ENCODE measurements at regions not wholly inside any gene's neighbourhood (a gene's known extent, or its start where the extent isn't known, plus 50 kb on each side); places are given as distances from the start of the nearest gene placed in this dataset.
"Not testable (repeated sequence)": the region's sequence is repeated elsewhere in the genome, so short reads cannot be mapped to it uniquely, and the experiment has no call there.

DNA sequence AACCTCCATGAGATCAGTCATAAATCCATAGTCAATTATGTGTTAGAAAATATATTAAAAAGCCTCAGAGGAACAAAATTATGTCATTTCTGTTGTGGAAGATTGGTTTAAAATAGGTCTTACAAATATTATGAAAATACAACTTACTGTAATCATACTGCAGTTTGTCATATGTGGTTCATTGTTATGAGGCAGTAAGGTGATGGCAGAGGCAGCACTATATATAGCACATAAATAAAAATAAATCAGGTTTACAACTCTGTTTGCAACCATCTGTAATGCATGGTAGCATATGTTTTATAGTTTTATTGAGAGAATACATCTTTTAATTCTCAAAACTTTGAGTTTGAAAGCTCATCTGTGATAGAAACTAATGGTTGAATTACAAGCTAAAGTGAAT lies 651.4 kb downstream of the PCDH11X start:
- H3K4me3 ChIP-seq (ENCODE audit: low read length in 3 of 3); FAIRE-seq; H3K9ac ChIP-seq (ENCODE audit: low read length in 3 of 3); intact Hi-C loops (cut with DNase I); DNase-seq; H3K27ac ChIP-seq (ENCODE audit: low read depth in 2 of 2, low read length in 2 of 2); H3K4me1 ChIP-seq (ENCODE audit: control insufficient read depth in 2 of 3, insufficient read depth in 2 of 3, low read depth in 1 of 3, low read length in 3 of 3); H3K27me3 ChIP-seq (ENCODE audit: control insufficient read depth, insufficient read depth, low read length); H3K9me3 ChIP-seq (ENCODE audit: control insufficient read depth in 2 of 3, insufficient read depth in 1 of 3, low read length in 3 of 3); H3K36me3 ChIP-seq (ENCODE audit: control insufficient read depth in 2 of 3, insufficient read depth in 3 of 3, low read length in 3 of 3): not testable (repeated sequence)

DNA sequence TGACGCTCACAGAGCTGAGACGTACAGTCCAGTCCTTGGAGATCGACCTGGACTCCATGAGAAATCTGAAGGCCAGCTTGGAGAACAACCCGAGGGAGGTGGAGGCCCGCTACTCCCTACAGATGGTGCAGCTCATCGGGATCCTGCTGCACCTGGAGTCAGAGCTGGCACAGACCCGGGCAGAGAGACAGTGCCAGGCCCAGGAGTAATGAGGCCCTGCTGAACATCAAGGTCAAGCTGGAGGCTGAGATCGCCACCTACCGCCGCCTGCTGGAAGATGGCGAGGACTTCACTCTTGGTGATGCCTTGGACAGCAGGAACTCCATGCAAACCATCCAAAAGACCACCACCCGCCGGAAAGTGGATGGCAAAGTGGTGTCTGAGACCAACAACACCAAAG lies 681.4 kb downstream of the PCDH11X start:
- H3K9me3 ChIP-seq (ENCODE audit: control insufficient read depth in 2 of 3, insufficient read depth in 1 of 3, low read length in 3 of 3); H3K4me3 ChIP-seq (ENCODE audit: low read length in 3 of 3); H3K36me3 ChIP-seq (ENCODE audit: control insufficient read depth in 2 of 3, insufficient read depth in 3 of 3, low read length in 3 of 3); H3K27ac ChIP-seq (ENCODE audit: low read depth in 2 of 2, low read length in 2 of 2); FAIRE-seq; H3K27me3 ChIP-seq (ENCODE audit: control insufficient read depth, insufficient read depth, low read length); H3K9ac ChIP-seq (ENCODE audit: low read length in 3 of 3); H3K4me1 ChIP-seq (ENCODE audit: control insufficient read depth in 2 of 3, insufficient read depth in 2 of 3, low read depth in 1 of 3, low read length in 3 of 3); intact Hi-C loops (cut with DNase I): not testable (repeated sequence)
- peak in 1 of 5 donors; percentile 19 for DNase-seq

DNA sequence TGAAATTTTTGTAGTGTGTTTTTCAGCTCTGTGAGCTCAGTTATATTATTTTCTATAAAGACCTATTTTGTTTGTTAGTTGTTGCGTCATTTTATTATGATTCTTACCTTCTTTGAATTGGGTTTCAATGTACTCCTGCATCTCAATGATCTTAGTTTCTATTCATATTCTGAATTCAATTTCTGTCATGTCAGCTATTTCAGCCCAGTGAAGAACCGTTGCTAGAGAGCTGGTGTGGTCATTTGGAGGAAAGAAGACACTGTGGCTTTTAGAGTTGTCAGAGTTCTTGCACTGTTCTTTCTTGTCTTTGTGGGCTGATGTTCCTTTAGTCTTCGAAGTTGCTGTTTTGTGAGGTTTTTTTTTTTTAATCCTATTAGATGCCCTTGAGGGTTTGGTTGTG lies 701.0 kb downstream of the PCDH11X start:
- H3K9ac ChIP-seq (ENCODE audit: low read length in 3 of 3); intact Hi-C loops (cut with DNase I); H3K9me3 ChIP-seq (ENCODE audit: control insufficient read depth in 2 of 3, insufficient read depth in 1 of 3, low read length in 3 of 3); H3K36me3 ChIP-seq (ENCODE audit: control insufficient read depth in 2 of 3, insufficient read depth in 3 of 3, low read length in 3 of 3); H3K27ac ChIP-seq (ENCODE audit: low read depth in 2 of 2, low read length in 2 of 2); H3K4me3 ChIP-seq (ENCODE audit: low read length in 3 of 3); H3K27me3 ChIP-seq (ENCODE audit: control insufficient read depth, insufficient read depth, low read length); H3K4me1 ChIP-seq (ENCODE audit: control insufficient read depth in 2 of 3, insufficient read depth in 2 of 3, low read depth in 1 of 3, low read length in 3 of 3); DNase-seq: not testable (repeated sequence)
- peak; percentile 51 for FAIRE-seq

DNA sequence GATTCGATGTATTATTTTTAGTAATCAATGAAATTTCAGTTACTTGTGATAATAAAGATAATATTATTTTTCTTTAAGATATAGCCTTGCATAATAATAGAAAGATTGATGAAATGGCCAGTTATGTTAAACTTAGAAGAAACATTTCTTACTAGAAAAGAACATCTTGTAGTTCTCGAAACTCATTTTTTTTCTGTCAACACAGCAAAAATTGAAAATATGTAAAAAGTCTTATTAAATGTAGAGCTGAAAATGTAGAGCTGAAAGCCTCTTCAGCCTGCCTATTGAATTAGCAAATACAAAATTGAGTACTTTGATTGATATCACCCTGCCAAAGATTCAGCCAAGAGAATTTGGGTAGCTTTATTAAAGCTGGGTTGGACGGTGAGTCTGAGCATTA lies 706.3 kb downstream of the PCDH11X start:
- H3K36me3 ChIP-seq (ENCODE audit: control insufficient read depth in 2 of 3, insufficient read depth in 3 of 3, low read length in 3 of 3); H3K4me1 ChIP-seq (ENCODE audit: control insufficient read depth in 2 of 3, insufficient read depth in 2 of 3, low read depth in 1 of 3, low read length in 3 of 3); H3K27ac ChIP-seq (ENCODE audit: low read depth in 2 of 2, low read length in 2 of 2); FAIRE-seq; H3K9me3 ChIP-seq (ENCODE audit: control insufficient read depth in 2 of 3, insufficient read depth in 1 of 3, low read length in 3 of 3); H3K4me3 ChIP-seq (ENCODE audit: low read length in 3 of 3); DNase-seq; H3K27me3 ChIP-seq (ENCODE audit: control insufficient read depth, insufficient read depth, low read length); H3K9ac ChIP-seq (ENCODE audit: low read length in 3 of 3); intact Hi-C loops (cut with DNase I): not testable (repeated sequence)

DNA sequence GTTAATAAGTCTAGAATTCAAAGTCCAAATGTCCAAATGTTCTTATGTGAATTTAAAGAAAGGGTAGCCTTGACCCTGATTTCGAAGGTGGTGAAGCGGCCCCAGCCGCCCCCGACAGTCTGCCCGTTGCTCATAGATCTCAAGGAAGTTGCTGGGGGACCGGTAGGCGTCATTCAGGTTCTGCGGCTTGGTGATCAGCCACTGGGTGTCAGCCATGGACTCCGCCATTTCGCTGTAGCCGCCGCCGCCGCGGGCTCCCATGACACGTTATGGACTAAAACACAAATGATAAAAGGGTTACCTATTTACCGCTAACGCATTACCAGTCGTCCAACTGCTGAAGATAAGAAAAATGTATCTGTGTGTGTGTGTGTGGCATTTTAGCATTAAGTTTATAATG lies 736.1 kb downstream of the PCDH11X start:
- H3K4me1 ChIP-seq (ENCODE audit: control insufficient read depth in 2 of 3, insufficient read depth in 2 of 3, low read depth in 1 of 3, low read length in 3 of 3); H3K27ac ChIP-seq (ENCODE audit: low read depth in 2 of 2, low read length in 2 of 2); H3K36me3 ChIP-seq (ENCODE audit: control insufficient read depth in 2 of 3, insufficient read depth in 3 of 3, low read length in 3 of 3); intact Hi-C loops (cut with DNase I); H3K9ac ChIP-seq (ENCODE audit: low read length in 3 of 3); H3K27me3 ChIP-seq (ENCODE audit: control insufficient read depth, insufficient read depth, low read length); H3K4me3 ChIP-seq (ENCODE audit: low read length in 3 of 3); DNase-seq; H3K9me3 ChIP-seq (ENCODE audit: control insufficient read depth in 2 of 3, insufficient read depth in 1 of 3, low read length in 3 of 3); FAIRE-seq: not testable (repeated sequence)

DNA sequence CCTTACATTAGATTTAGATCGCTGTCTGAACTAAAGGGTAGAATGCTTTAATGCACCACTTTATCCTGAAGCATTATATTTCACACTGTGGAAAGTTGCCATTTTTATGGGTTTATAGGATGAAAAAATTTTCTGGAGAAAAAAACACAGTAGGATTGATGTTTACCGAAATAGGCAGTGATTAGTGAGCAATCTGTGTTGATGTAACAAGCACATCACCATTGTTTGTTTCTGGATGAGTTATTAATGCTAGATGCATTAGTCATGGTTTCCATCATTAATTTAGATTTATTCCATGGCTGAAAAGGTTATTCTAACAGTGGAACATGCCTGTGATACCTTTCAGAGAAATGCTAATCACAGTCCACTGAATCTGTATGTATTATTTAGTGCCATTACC lies 749.8 kb downstream of the PCDH11X start:
- intact Hi-C loops (cut with DNase I); H3K4me1 ChIP-seq (ENCODE audit: control insufficient read depth in 2 of 3, insufficient read depth in 2 of 3, low read depth in 1 of 3, low read length in 3 of 3); DNase-seq; H3K36me3 ChIP-seq (ENCODE audit: control insufficient read depth in 2 of 3, insufficient read depth in 3 of 3, low read length in 3 of 3); H3K27ac ChIP-seq (ENCODE audit: low read depth in 2 of 2, low read length in 2 of 2); H3K9me3 ChIP-seq (ENCODE audit: control insufficient read depth in 2 of 3, insufficient read depth in 1 of 3, low read length in 3 of 3); H3K4me3 ChIP-seq (ENCODE audit: low read length in 3 of 3); FAIRE-seq; H3K9ac ChIP-seq (ENCODE audit: low read length in 3 of 3); H3K27me3 ChIP-seq (ENCODE audit: control insufficient read depth, insufficient read depth, low read length): not testable (repeated sequence)

DNA sequence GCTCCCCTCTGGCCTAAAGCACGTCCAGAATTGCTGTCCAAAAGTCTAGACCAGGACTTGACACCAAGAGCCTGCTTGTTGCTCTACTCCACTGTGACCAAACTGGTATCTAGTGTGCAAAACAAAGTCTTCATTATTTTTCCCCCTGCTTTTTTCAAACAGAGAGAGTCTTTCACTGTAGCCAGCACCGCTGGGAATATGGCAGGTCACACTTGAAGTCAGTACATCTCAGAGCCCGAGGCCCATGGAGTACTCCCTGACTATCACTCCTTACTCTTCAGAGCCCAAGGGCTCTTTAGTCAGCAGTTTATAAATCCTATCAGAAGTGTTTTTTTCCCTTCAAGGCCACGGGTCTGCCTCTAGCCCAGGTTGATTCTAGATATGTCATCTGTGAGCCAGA lies 761.3 kb downstream of the PCDH11X start:
- intact Hi-C loops (cut with DNase I); H3K36me3 ChIP-seq (ENCODE audit: control insufficient read depth in 2 of 3, insufficient read depth in 3 of 3, low read length in 3 of 3); H3K4me1 ChIP-seq (ENCODE audit: control insufficient read depth in 2 of 3, insufficient read depth in 2 of 3, low read depth in 1 of 3, low read length in 3 of 3); FAIRE-seq; H3K9ac ChIP-seq (ENCODE audit: low read length in 3 of 3); H3K27ac ChIP-seq (ENCODE audit: low read depth in 2 of 2, low read length in 2 of 2); H3K27me3 ChIP-seq (ENCODE audit: control insufficient read depth, insufficient read depth, low read length); H3K9me3 ChIP-seq (ENCODE audit: control insufficient read depth in 2 of 3, insufficient read depth in 1 of 3, low read length in 3 of 3); H3K4me3 ChIP-seq (ENCODE audit: low read length in 3 of 3); DNase-seq: not testable (repeated sequence)

DNA sequence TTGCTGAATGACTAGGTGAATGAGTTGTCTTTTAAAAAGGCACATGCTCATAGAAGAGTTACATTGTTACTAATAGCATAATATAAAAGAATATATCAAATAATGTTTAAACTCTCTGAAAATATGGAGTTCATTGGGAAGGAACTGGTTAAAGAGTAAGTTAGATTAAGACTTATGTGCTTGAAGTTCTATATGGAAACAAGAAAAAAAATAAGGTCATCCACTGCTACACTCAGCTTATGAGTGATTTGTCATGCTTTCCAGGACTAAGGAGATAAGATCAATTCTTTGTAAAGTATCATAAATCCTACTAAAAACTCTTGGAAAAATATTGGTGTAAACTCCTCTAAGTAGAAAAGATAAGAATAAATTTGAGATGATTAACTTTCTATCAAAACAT lies 779.1 kb downstream of the PCDH11X start:
- H3K9ac ChIP-seq (ENCODE audit: low read length in 3 of 3); FAIRE-seq; intact Hi-C loops (cut with DNase I); H3K27me3 ChIP-seq (ENCODE audit: control insufficient read depth, insufficient read depth, low read length); H3K36me3 ChIP-seq (ENCODE audit: control insufficient read depth in 2 of 3, insufficient read depth in 3 of 3, low read length in 3 of 3); H3K9me3 ChIP-seq (ENCODE audit: control insufficient read depth in 2 of 3, insufficient read depth in 1 of 3, low read length in 3 of 3); H3K4me1 ChIP-seq (ENCODE audit: control insufficient read depth in 2 of 3, insufficient read depth in 2 of 3, low read depth in 1 of 3, low read length in 3 of 3); DNase-seq; H3K27ac ChIP-seq (ENCODE audit: low read depth in 2 of 2, low read length in 2 of 2); H3K4me3 ChIP-seq (ENCODE audit: low read length in 3 of 3): not testable (repeated sequence)

DNA sequence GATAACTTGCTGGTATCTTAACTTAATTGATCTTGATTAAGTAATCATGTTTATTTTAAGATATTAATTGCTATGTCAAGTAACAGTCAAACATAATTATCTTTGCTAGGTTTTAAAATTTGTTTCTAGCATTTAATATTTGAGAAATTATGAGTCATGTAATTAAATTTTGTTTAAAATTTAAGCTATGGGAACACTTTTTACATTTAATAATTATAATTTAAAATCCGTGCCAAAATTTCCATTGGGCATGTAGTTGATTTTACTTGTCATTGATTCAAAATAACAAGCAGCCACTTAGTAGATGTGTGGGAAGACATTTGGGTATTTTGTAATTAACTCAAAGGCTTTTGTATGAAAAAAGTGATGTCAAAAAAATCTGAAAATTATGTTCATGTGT lies 779.6 kb downstream of the PCDH11X start:
- H3K4me3 ChIP-seq (ENCODE audit: low read length in 3 of 3); H3K9me3 ChIP-seq (ENCODE audit: control insufficient read depth in 2 of 3, insufficient read depth in 1 of 3, low read length in 3 of 3); FAIRE-seq; DNase-seq; H3K4me1 ChIP-seq (ENCODE audit: control insufficient read depth in 2 of 3, insufficient read depth in 2 of 3, low read depth in 1 of 3, low read length in 3 of 3); H3K9ac ChIP-seq (ENCODE audit: low read length in 3 of 3); intact Hi-C loops (cut with DNase I); H3K36me3 ChIP-seq (ENCODE audit: control insufficient read depth in 2 of 3, insufficient read depth in 3 of 3, low read length in 3 of 3); H3K27ac ChIP-seq (ENCODE audit: low read depth in 2 of 2, low read length in 2 of 2); H3K27me3 ChIP-seq (ENCODE audit: control insufficient read depth, insufficient read depth, low read length): not testable (repeated sequence)

Data from kidney (tissue), 10 donors.